ENCODE measurements at regions not wholly inside any gene's neighbourhood (a gene's known extent, or its start where the extent isn't known, plus 50 kb on each side); places are given as distances from the start of the nearest gene placed in this dataset.

DNA sequence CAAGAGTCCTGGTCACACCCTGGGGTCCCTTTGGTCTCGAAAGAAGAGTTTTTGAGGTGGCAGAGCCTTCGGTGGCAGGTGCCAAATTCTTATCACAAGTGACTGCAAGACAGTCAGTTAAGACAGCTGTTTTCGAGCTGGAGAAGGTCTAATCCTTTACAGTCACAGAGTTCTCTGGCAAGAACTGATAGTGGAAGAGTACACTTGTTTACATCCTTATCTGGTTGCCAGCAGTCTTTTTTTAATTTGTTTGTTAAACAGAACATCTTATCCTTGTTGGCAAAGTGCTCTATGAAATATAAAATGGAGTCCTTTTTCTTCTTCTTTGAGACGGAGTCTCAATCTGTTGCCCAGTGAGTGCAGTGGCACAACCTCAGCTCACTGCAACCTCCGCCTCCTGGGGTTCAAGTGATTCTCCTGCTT lies 50.4 kb upstream of the ELOVL6 start:
- DNase-seq = no peak
- TF ChIP-seq, protein P1, sequence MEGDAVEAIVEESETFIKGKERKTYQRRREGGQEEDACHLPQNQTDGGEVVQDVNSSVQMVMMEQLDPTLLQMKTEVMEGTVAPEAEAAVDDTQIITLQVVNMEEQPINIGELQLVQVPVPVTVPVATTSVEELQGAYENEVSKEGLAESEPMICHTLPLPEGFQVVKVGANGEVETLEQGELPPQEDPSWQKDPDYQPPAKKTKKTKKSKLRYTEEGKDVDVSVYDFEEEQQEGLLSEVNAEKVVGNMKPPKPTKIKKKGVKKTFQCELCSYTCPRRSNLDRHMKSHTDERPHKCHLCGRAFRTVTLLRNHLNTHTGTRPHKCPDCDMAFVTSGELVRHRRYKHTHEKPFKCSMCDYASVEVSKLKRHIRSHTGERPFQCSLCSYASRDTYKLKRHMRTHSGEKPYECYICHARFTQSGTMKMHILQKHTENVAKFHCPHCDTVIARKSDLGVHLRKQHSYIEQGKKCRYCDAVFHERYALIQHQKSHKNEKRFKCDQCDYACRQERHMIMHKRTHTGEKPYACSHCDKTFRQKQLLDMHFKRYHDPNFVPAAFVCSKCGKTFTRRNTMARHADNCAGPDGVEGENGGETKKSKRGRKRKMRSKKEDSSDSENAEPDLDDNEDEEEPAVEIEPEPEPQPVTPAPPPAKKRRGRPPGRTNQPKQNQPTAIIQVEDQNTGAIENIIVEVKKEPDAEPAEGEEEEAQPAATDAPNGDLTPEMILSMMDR (IDR thresholded peaks at IDR 0.05) = no peak

More for the DNA sequence above, 50.4 kb upstream of the ELOVL6 start:
- Histone ChIP-seq H3K27ac (no peak overlapping the region), H3K4me3 (no peak overlapping the region), H3K9me3 (no peaks in the 10 kb centered on the region), H3K27me3 (ENCODE audit: insufficient read depth in 3 of 3, low read length in 2 of 3) (no peaks in the 10 kb centered on the region), H3K36me3 (ENCODE audit: insufficient read depth in 1 of 2, low read depth in 1 of 2) (no peaks in the 10 kb centered on the region), H3K4me1 (no peaks in the 10 kb centered on the region)
- intact Hi-C loops (cut with DNase I) = no loop called here
- 64 to 67% (median 65%) methylated on average over 5 of the region's 5 CpGs for WGBS, 3 donors
- no peak for ATAC-seq

Measured in psoas muscle (tissue), 7 donors.